H7 (cell line): ENCODE measurements at regions not wholly inside any gene's neighbourhood (a gene's known extent, or its start where the extent isn't known, plus 50 kb on each side); places are given as distances from the start of the nearest gene placed in this dataset.
A peak's percentile ranks its signal among the peaks of the same experiment; 100 is the strongest.

Experiments used
- DNase-seq: peaks from one replicate; pipeline ENCODE4 v3.0.0; 2012
- H3K27me3 ChIP-seq: 2 replicates; pipeline ENCODE4 v1.6.0; 2011; ENCODE audit warnings: mild to moderate bottlenecking, low read length; ENCODE audit not compliant: control insufficient read depth, insufficient read depth
- H3K36me3 ChIP-seq: replicated peaks from 2 replicates; pipeline ENCODE4 v1.5.1; 2011; ENCODE audit warnings: low read length; ENCODE audit not compliant: control insufficient read depth, insufficient read depth
- H3K4me3 ChIP-seq: 2 replicates; pipeline ENCODE4 v1.5.1; 2011; ENCODE audit warnings: low read depth, mild to moderate bottlenecking, control low read depth, low read length, moderate library complexity; ENCODE audit not compliant: insufficient read depth

GRCh38 chr2:59896499-59897245, 656.8 kb downstream of the BCL11A start:
- H3K36me3 ChIP-seq: no peaks in the 10 kb centered on the region
- no peak for DNase-seq
- H3K4me3 ChIP-seq: no peak overlapping the region
- H3K27me3 ChIP-seq: no peaks in the 10 kb centered on the region

GRCh38 chr2:59893612-59894011, 659.8 kb downstream of the BCL11A start:
- no peaks in the 10 kb centered on the region for H3K36me3 ChIP-seq
- DNase-seq: no peak

GRCh38 chr2:59892398-59892797, 661.1 kb downstream of the BCL11A start:
- Histone ChIP-seq H3K27me3 (no peaks in the 10 kb centered on the region), H3K36me3 (no peaks in the 10 kb centered on the region), H3K4me3 (no peak overlapping the region)
- no peak for DNase-seq

More at GRCh38 chr2:59893612-59894011, 659.8 kb downstream of the BCL11A start:
- H3K27me3 ChIP-seq: no peaks in the 10 kb centered on the region
- H3K4me3 ChIP-seq: no peak overlapping the region

- DNase-seq: no peak
- no peaks in the 10 kb centered on the region for H3K27me3 ChIP-seq
- H3K36me3 ChIP-seq: no peaks in the 10 kb centered on the region
- H3K4me3 ChIP-seq: no peak overlapping the region
These were observed 664.1 kb downstream of the BCL11A start for GRCh38 chr2:59889305-59889704.

GRCh38 chr2:59888706-59889105, 664.7 kb downstream of the BCL11A start:
- no peak overlapping the region for H3K4me3 ChIP-seq
- H3K36me3 ChIP-seq: no peaks in the 10 kb centered on the region
- H3K27me3 ChIP-seq: no peaks in the 10 kb centered on the region
- DNase-seq: no peak

- DNase-seq: peak; percentile 54
- H3K27me3 ChIP-seq: no peaks in the 10 kb centered on the region
- no peaks in the 10 kb centered on the region for H3K36me3 ChIP-seq
- H3K4me3 ChIP-seq: no peak overlapping the region
These were observed 665.4 kb downstream of the BCL11A start for GRCh38 chr2:59888015-59888414.

- DNase-seq: no peak
- Histone ChIP-seq H3K27me3 (no peaks in the 10 kb centered on the region), H3K36me3 (no peaks in the 10 kb centered on the region), H3K4me3 (no peak overlapping the region)
These were observed 666.1 kb downstream of the BCL11A start for GRCh38 chr2:59887366-59887765.

GRCh38 chr2:59886759-59887158, 666.7 kb downstream of the BCL11A start:
- Histone ChIP-seq H3K4me3 (no peak overlapping the region), H3K36me3 (no peaks in the 10 kb centered on the region), H3K27me3 (no peaks in the 10 kb centered on the region)
- no peak for DNase-seq

GRCh38 chr2:59885541-59885940, 667.9 kb downstream of the BCL11A start:
- Histone ChIP-seq H3K4me3 (no peak overlapping the region), H3K27me3 (no peaks in the 10 kb centered on the region), H3K36me3 (no peaks in the 10 kb centered on the region)
- peak; percentile 20 for DNase-seq

- Histone ChIP-seq H3K36me3 (no peaks in the 10 kb centered on the region), H3K4me3 (no peak overlapping the region)
These were observed 669.3 kb downstream of the BCL11A start for GRCh38 chr2:59884166-59884565.

GRCh38 chr2:59882822-59883221, 670.6 kb downstream of the BCL11A start:
- no peak for DNase-seq
- H3K36me3 ChIP-seq: no peaks in the 10 kb centered on the region
- H3K27me3 ChIP-seq: no peaks in the 10 kb centered on the region

More at GRCh38 chr2:59884166-59884565, 669.3 kb downstream of the BCL11A start:
- H3K27me3 ChIP-seq: no peaks in the 10 kb centered on the region
- no peak for DNase-seq

GRCh38 chr2:59882279-59882678, 671.2 kb downstream of the BCL11A start:
- Histone ChIP-seq H3K4me3 (no peak overlapping the region), H3K27me3 (no peaks in the 10 kb centered on the region), H3K36me3 (no peaks in the 10 kb centered on the region)
- no peak for DNase-seq

More at GRCh38 chr2:59882822-59883221, 670.6 kb downstream of the BCL11A start:
- H3K4me3 ChIP-seq: no peak overlapping the region

GRCh38 chr2:59881218-59881617, 672.2 kb downstream of the BCL11A start:
- no peaks in the 10 kb centered on the region for H3K36me3 ChIP-seq
- H3K4me3 ChIP-seq: no peak overlapping the region
- DNase-seq: no peak
- H3K27me3 ChIP-seq: no peaks in the 10 kb centered on the region

GRCh38 chr2:59879700-59880131, 673.7 kb downstream of the BCL11A start:
- Histone ChIP-seq H3K4me3 (no peak overlapping the region), H3K36me3 (no peaks in the 10 kb centered on the region), H3K27me3 (no peaks in the 10 kb centered on the region)
- DNase-seq: no peak

GRCh38 chr2:59875836-59876235, 677.6 kb downstream of the BCL11A start:
- Histone ChIP-seq H3K36me3 (no peaks in the 10 kb centered on the region), H3K27me3 (no peaks in the 10 kb centered on the region)
- DNase-seq: no peak

More at GRCh38 chr2:59875836-59876235, 677.6 kb downstream of the BCL11A start:
- H3K4me3 ChIP-seq: no peak overlapping the region
